HG02642 (cell line): ENCODE measurements at regions not wholly inside any gene's neighbourhood (a gene's known extent, or its start where the extent isn't known, plus 50 kb on each side); places are given as distances from the start of the nearest gene placed in this dataset.
A peak's percentile ranks its signal among the peaks of the same experiment; 100 is the strongest.
"Not testable (repeated sequence)": the region's sequence is repeated elsewhere in the genome, so short reads cannot be mapped to it uniquely, and the experiment has no call there.

Experiments used
- ATAC-seq: cut with Tn5 transposase; IDR thresholded peaks from one replicate; pipeline ENCODE4 v1.9.1; 2021; ENCODE audit warnings: mild to moderate bottlenecking; ENCODE audit not compliant: unreplicated experiment, poor library complexity

GRCh38 chr3:26102376-26102775, 312.5 kb downstream of the OXSM start:
- no peak for ATAC-seq

- no peak for ATAC-seq
These were observed 315.0 kb downstream of the OXSM start for GRCh38 chr3:26104851-26105251.

GRCh38 chr3:26105261-26105660, 315.4 kb downstream of the OXSM start:
- no peak for ATAC-seq

GRCh38 chr3:26106228-26106627, 316.3 kb downstream of the OXSM start:
- ATAC-seq, result no peak

- no peak for ATAC-seq
These were observed 319.1 kb downstream of the OXSM start for GRCh38 chr3:26108846-26109489.

- no peak for ATAC-seq
These were observed 325.0 kb downstream of the OXSM start for GRCh38 chr3:26114851-26115250.

- ATAC-seq, result peak; percentile 78
These were observed 328.3 kb downstream of the OXSM start for GRCh38 chr3:26118165-26118564.

GRCh38 chr3:26132942-26133341, 343.1 kb downstream of the OXSM start:
- ATAC-seq, result no peak

GRCh38 chr3:26141296-26141695, 351.4 kb downstream of the OXSM start:
- no peak for ATAC-seq

GRCh38 chr3:26145769-26146168, 355.9 kb downstream of the OXSM start:
- no peak for ATAC-seq

GRCh38 chr3:26157428-26157827, 367.5 kb downstream of the OXSM start:
- ATAC-seq, result not testable (repeated sequence)

GRCh38 chr3:26171006-26171405, 381.1 kb downstream of the OXSM start:
- no peak for ATAC-seq

- no peak for ATAC-seq
These were observed 401.7 kb downstream of the OXSM start for GRCh38 chr3:26191556-26191955.

GRCh38 chr3:26193558-26193957, 403.7 kb downstream of the OXSM start:
- no peak for ATAC-seq

- ATAC-seq, result no peak
These were observed 406.9 kb downstream of the OXSM start for GRCh38 chr3:26196781-26197180.

- no peak for ATAC-seq
These were observed 408.7 kb downstream of the OXSM start for GRCh38 chr3:26198609-26199008.

- no peak for ATAC-seq
These were observed 412.3 kb downstream of the OXSM start for GRCh38 chr3:26202169-26202568.

- ATAC-seq, result no peak
These were observed 415.6 kb downstream of the OXSM start for GRCh38 chr3:26205475-26205874.

- ATAC-seq, result no peak
These were observed 414.4 kb upstream of the LRRC3B start for GRCh38 chr3:26208201-26208600.

- ATAC-seq, result no peak
These were observed 392.8 kb upstream of the LRRC3B start for GRCh38 chr3:26229801-26230200.

- no peak for ATAC-seq
These were observed 389.2 kb upstream of the LRRC3B start for GRCh38 chr3:26233374-26233773.

GRCh38 chr3:26236531-26236930, 386.0 kb upstream of the LRRC3B start:
- no peak for ATAC-seq
